ENCODE measurements at regions not wholly inside any gene's neighbourhood (a gene's known extent, or its start where the extent isn't known, plus 50 kb on each side); places are given as distances from the start of the nearest gene placed in this dataset.

- H3K9ac ChIP-seq (ENCODE audit: control insufficient read depth, insufficient read depth, low read length) = no peak overlapping the region
- H2AFZ ChIP-seq (ENCODE audit: control insufficient read depth, low read depth, low read length) = no peak overlapping the region
- H3K9me3 ChIP-seq (replicated peaks; ENCODE audit: control insufficient read depth, insufficient read depth, low read length) = no peaks in the 10 kb centered on the region
- no peak for TF ChIP-seq POU2F2 (IDR thresholded peaks at IDR 0.05; ENCODE audit: borderline replicate concordance, low read depth, low read length)
- no peak for TF ChIP-seq GATAD2B (conservative IDR thresholded peaks at IDR 0.05; ENCODE audit: low read depth)
- no peak for TF ChIP-seq FOS (IDR thresholded peaks at IDR 0.05; ENCODE audit: borderline replicate concordance, extremely low read depth, insufficient read length)
- TF ChIP-seq CTCF (IDR thresholded peaks at IDR 0.05 in 2 of 3, conservative IDR thresholded peaks at IDR 0.05 in 1 of 3; ENCODE audit: control insufficient read depth in 2 of 3, extremely low read depth in 1 of 3, insufficient read depth in 1 of 3, low read depth in 3 of 3, low read length in 3 of 3) = peak in 1 of 3 experiments; percentile 18; a peak in 2 of 6 replicates
- no peak for TF ChIP-seq SMAD1 (IDR thresholded peaks at IDR 0.05; ENCODE audit: low read depth, partially characterized antibody)
- TF ChIP-seq NR2C2 (IDR thresholded peaks at IDR 0.05; ENCODE audit: borderline replicate concordance, control insufficient read depth, insufficient read length, low read depth) = no peak
- 78% methylated on average over 1 of the region's 1 CpG for WGBS (ENCODE audit: insufficient coverage, insufficient replicate concordance, low lambda C conversion rate, missing lambda C conversion rate)
- no peaks in the 10 kb centered on the region for H3K79me2 ChIP-seq (ENCODE audit: control insufficient read depth, insufficient read depth, low read length)
- H3K27me3 ChIP-seq (replicated peaks in 1 of 2; ENCODE audit: control insufficient read depth in 2 of 2, insufficient read depth in 2 of 2, low read length in 1 of 2) = no peaks in the 10 kb centered on the region
- DNase-seq (ENCODE audit: low read depth, low spot score) = no peak
- ChIA-PET SMC1A (ENCODE audit: uncharacterized antibody, unreplicated experiment) (no interaction called here), RAD21 (ENCODE audit: unreplicated experiment) (no interaction called here), POLR2A (no interaction called here), CTCF (interaction anchor here (0.6 kb wide), 1 partner anchor 107 kb away, joined by 4 read pairs; no protein-coding TSS in a partner anchor)
- no peaks in the 10 kb centered on the region for H3K36me3 ChIP-seq (ENCODE audit: control insufficient read depth in 2 of 2, insufficient read depth in 2 of 2, low read length in 1 of 2)
- no peak overlapping the region for H3K4me2 ChIP-seq (ENCODE audit: control insufficient read depth, insufficient read depth)
- H3K27ac ChIP-seq (ENCODE audit: control insufficient read depth, insufficient read depth) = no peak overlapping the region
- H3K4me3 ChIP-seq = no peak overlapping the region
- no TSS peak for BruUV-seq (replicated peaks)
- in situ Hi-C loops (cut with MboI) (no loop called here), intact Hi-C loops (cut with micrococcal nuclease; ENCODE audit: unreplicated experiment) (no loop called here)
- H3K4me1 ChIP-seq (ENCODE audit: control insufficient read depth, insufficient read depth, low read length) = no peaks in the 10 kb centered on the region
- ATAC-seq = peak; percentile 59
- no peak for FAIRE-seq
- H4K20me1 ChIP-seq (ENCODE audit: control insufficient read depth, insufficient read depth) = no peaks in the 10 kb centered on the region
Measured at GRCh38 chr5:109959652-109960051, 269.9 kb downstream of the MAN2A1 start.

Measured in GM12878 (cell line).